A673 (cell line): ENCODE measurements at regions not wholly inside any gene's neighbourhood (a gene's known extent, or its start where the extent isn't known, plus 50 kb on each side); places are given as distances from the start of the nearest gene placed in this dataset.

Experiments used
- CTCF ChIP-seq: fragments of 300-800, 200-600 bp; sonication (generic); conservative IDR thresholded peaks from 2 replicates; pipeline ENCODE4 v1.5.1; 2017; ENCODE audit warnings: low read depth, mild to moderate bottlenecking, antibody characterized with exemption, low read length, moderate library complexity, mixed read lengths
- EZH2 ChIP-seq: fragments of 200-600 bp; sonication (generic); IDR thresholded peaks from 2 replicates; pipeline ENCODE4 v1.6.1; 2017; ENCODE audit warnings: borderline replicate concordance, low read depth, mild to moderate bottlenecking, mixed read lengths, antibody characterized with exemption, low read length; ENCODE audit not compliant: poor library complexity, severe bottlenecking

DNA sequence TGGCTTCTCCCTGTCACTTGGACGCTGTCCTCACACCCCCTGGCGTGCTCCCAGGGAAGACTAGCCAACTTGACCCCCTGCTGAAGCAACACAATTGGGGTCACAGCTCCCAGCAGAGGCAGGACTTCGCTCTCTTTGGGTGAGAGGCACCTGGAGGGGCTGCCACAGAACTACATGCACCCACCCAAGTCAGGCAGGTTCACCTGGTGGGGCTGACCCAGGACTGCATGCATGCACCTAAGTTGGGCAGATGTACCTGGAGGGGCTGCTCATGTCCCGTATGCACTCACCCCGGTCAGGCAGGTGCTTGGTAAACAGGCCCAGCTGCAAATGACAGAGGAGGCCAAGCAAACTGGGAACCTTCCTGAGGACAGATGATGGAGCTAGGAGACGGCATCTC is 154.3 kb upstream of the RPS6KA2 start:
- TF ChIP-seq CTCF (no peak), EZH2 (no peak)
